Liver (tissue), 7 donors: ENCODE measurements at regions not wholly inside any gene's neighbourhood (a gene's known extent, or its start where the extent isn't known, plus 50 kb on each side); places are given as distances from the start of the nearest gene placed in this dataset.
A peak's percentile ranks its signal among the peaks of the same experiment; 100 is the strongest.

Experiments used
- DNase-seq: peaks from one replicate; pipeline ENCODE4 v3.0.0-alpha.2; 2017; ENCODE audit warnings: low spot score
- H3K27ac ChIP-seq, 2 donors: one replicate each; pipeline ENCODE4 v1.7.0; 2013; ENCODE audit warnings: inconsistent platforms in 2 of 2, low read length in 2 of 2, control low read depth in 1 of 2, low read depth in 1 of 2, mild to moderate bottlenecking in 1 of 2
- H3K27me3 ChIP-seq, 4 donors: one replicate each; pipeline versions ENCODE4 v1.6.1 to v1.7.0; 2013; ENCODE audit warnings: low read length in 3 of 4, inconsistent platforms in 1 of 4, mild to moderate bottlenecking in 1 of 4, moderate library complexity in 1 of 4; ENCODE audit not compliant: control insufficient read depth in 4 of 4, insufficient read depth in 4 of 4
- H3K36me3 ChIP-seq, 4 donors: one replicate each; pipeline versions ENCODE4 v1.6.1 to v1.7.0; 2013; ENCODE audit warnings: low read length in 3 of 4, mild to moderate bottlenecking in 3 of 4, low read depth in 1 of 4, moderate library complexity in 1 of 4; ENCODE audit not compliant: control insufficient read depth in 4 of 4, insufficient read depth in 3 of 4
- H3K4me1 ChIP-seq, 4 donors: one replicate each; pipeline versions ENCODE4 v1.6.1 to v1.7.0; 2013; ENCODE audit warnings: low read length in 3 of 4, mild to moderate bottlenecking in 3 of 4, moderate library complexity in 1 of 4; ENCODE audit not compliant: control insufficient read depth in 4 of 4, insufficient read depth in 4 of 4
- H3K4me3 ChIP-seq, 3 donors: one replicate each; pipeline versions ENCODE4 v1.6.1 to v1.7.0; 2013; ENCODE audit warnings: low read length in 3 of 3, control low read depth in 1 of 3, low read depth in 1 of 3, mild to moderate bottlenecking in 1 of 3
- H3K9ac ChIP-seq, 2 donors: one replicate each; pipeline ENCODE4 v1.7.0; 2013; ENCODE audit warnings: low read length in 2 of 2, mild to moderate bottlenecking in 2 of 2, moderate library complexity in 2 of 2, control low read depth in 1 of 2, low read depth in 1 of 2
- H3K9me3 ChIP-seq, 4 donors: one replicate each; pipeline versions ENCODE4 v1.6.1 to v1.7.0; 2013; ENCODE audit warnings: low read length in 3 of 4; ENCODE audit not compliant: control insufficient read depth in 4 of 4
- EGR1 ChIP-seq, 2 donors: IDR thresholded peaks; 2 replicates each; pipeline ENCODE4 v1.6.1; 2016 to 2018; ENCODE audit warnings: antibody characterized with exemption in 2 of 2, low read depth in 2 of 2
- FOXA1 ChIP-seq: IDR thresholded peaks from 2 replicates; pipeline ENCODE4 v1.6.1; 2016; ENCODE audit warnings: antibody characterized with exemption
- FOXA2 ChIP-seq: IDR thresholded peaks from 2 replicates; pipeline ENCODE4 v1.6.1; 2016; ENCODE audit warnings: antibody characterized with exemption
- GABPA ChIP-seq, 2 donors: IDR thresholded peaks in 1 of 2; conservative IDR thresholded peaks in 1 of 2; 2 replicates each; pipeline ENCODE4 v1.6.1; 2016; ENCODE audit warnings: antibody characterized with exemption in 2 of 2, mild to moderate bottlenecking in 1 of 2, moderate library complexity in 1 of 2
- HNF4A ChIP-seq, 2 donors: conservative IDR thresholded peaks; 2 replicates each; pipeline ENCODE4 v1.6.1; 2016; ENCODE audit warnings: antibody characterized with exemption in 2 of 2, mild to moderate bottlenecking in 2 of 2
- JUND ChIP-seq, 2 donors: IDR thresholded peaks; 2 replicates each; pipeline ENCODE4 v1.6.1; 2016; ENCODE audit warnings: antibody characterized with exemption in 2 of 2
- NR2F2 ChIP-seq: IDR thresholded peaks from 2 replicates; pipeline ENCODE4 v1.6.1; 2016; ENCODE audit warnings: antibody characterized with exemption
- RAD21 ChIP-seq, 2 donors: IDR thresholded peaks; 2 replicates each; pipeline ENCODE4 v1.6.1; 2016; ENCODE audit warnings: antibody characterized with exemption in 2 of 2, mild to moderate bottlenecking in 2 of 2
- RXRA ChIP-seq, 2 donors: IDR thresholded peaks; 2 replicates each; pipeline ENCODE4 v1.6.1; 2017 to 2018; ENCODE audit warnings: antibody characterized with exemption in 2 of 2, mild to moderate bottlenecking in 1 of 2
- SP1 ChIP-seq: IDR thresholded peaks from 2 replicates; pipeline ENCODE4 v1.6.1; 2018; ENCODE audit warnings: antibody characterized with exemption, mild to moderate bottlenecking
- TAF1 ChIP-seq: conservative IDR thresholded peaks from 2 replicates; pipeline ENCODE4 v1.6.1; 2016; ENCODE audit warnings: antibody characterized with exemption, mild to moderate bottlenecking
- YY1 ChIP-seq: IDR thresholded peaks from 2 replicates; pipeline ENCODE4 v1.6.1; 2016; ENCODE audit warnings: antibody characterized with exemption, mild to moderate bottlenecking
- WGBS: extraction: QIAGEN DNeasy Blood & Tissue Kit; methylation state at CpG from one replicate; pipeline ENCODE4 v1.1.7; 2013; 5-methylcytosine and 5-hydroxymethylcytosine counted together
- TF ChIP-seq, protein P1 (sequence below): IDR thresholded peaks from 2 replicates; pipeline ENCODE4 v1.6.1; 2016; ENCODE audit warnings: antibody characterized with exemption, mild to moderate bottlenecking
- TF ChIP-seq, protein P2 (sequence below): IDR thresholded peaks from 2 replicates; pipeline ENCODE4 v1.6.1; 2016; ENCODE audit warnings: antibody characterized with exemption
- TF ChIP-seq, protein P3 (sequence below): IDR thresholded peaks from 2 replicates; pipeline ENCODE4 v1.6.1; 2016; ENCODE audit warnings: antibody characterized with exemption
- TF ChIP-seq, protein P4 (sequence below): IDR thresholded peaks from 2 replicates; pipeline ENCODE4 v1.6.1; 2016; ENCODE audit warnings: antibody characterized with exemption
- donor health status: healthy.
- donor health status: healthy.
- donor health status: healthy.
- donor health status: healthy.

DNA sequence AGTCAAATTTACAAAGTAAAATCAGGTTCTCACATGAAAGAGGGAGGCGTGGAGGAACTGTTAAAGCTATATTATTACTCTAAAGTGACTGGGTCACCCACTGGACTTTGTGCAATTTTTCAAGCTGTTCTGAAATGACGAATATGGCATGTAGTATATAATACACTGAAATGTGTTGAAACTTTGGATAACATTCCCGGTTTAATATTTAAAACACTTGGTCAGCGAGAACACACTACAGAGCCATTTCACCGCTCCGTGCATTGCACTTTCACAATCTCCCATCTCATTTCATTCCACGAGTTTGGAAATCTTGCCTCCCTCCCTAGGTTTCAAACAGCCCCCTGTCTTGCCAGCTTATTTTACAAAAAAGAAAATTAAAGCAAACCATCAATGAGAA lies 337.9 kb downstream of the WDR11 start:
- H3K4me3 ChIP-seq, result no peak overlapping the region
- H3K27ac ChIP-seq, result no peak overlapping the region
- no peaks in the 10 kb centered on the region for H3K27me3 ChIP-seq
- TF ChIP-seq JUND (IDR thresholded peaks at IDR 0.05), result no peak
- TF ChIP-seq FOXA2, result no peak
- TF ChIP-seq, protein P1, sequence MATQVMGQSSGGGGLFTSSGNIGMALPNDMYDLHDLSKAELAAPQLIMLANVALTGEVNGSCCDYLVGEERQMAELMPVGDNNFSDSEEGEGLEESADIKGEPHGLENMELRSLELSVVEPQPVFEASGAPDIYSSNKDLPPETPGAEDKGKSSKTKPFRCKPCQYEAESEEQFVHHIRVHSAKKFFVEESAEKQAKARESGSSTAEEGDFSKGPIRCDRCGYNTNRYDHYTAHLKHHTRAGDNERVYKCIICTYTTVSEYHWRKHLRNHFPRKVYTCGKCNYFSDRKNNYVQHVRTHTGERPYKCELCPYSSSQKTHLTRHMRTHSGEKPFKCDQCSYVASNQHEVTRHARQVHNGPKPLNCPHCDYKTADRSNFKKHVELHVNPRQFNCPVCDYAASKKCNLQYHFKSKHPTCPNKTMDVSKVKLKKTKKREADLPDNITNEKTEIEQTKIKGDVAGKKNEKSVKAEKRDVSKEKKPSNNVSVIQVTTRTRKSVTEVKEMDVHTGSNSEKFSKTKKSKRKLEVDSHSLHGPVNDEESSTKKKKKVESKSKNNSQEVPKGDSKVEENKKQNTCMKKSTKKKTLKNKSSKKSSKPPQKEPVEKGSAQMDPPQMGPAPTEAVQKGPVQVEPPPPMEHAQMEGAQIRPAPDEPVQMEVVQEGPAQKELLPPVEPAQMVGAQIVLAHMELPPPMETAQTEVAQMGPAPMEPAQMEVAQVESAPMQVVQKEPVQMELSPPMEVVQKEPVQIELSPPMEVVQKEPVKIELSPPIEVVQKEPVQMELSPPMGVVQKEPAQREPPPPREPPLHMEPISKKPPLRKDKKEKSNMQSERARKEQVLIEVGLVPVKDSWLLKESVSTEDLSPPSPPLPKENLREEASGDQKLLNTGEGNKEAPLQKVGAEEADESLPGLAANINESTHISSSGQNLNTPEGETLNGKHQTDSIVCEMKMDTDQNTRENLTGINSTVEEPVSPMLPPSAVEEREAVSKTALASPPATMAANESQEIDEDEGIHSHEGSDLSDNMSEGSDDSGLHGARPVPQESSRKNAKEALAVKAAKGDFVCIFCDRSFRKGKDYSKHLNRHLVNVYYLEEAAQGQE, result no peak
- TF ChIP-seq EGR1 (IDR thresholded peaks at IDR 0.05; ENCODE audit: low read depth in 2 of 2), result no peak
- TF ChIP-seq, protein P2, sequence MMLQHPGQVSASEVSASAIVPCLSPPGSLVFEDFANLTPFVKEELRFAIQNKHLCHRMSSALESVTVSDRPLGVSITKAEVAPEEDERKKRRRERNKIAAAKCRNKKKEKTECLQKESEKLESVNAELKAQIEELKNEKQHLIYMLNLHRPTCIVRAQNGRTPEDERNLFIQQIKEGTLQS, result no peak
- no peak for TF ChIP-seq GABPA (IDR thresholded peaks at IDR 0.05 in 1 of 2, conservative IDR thresholded peaks at IDR 0.05 in 1 of 2)
- TF ChIP-seq RAD21 (IDR thresholded peaks at IDR 0.05), result no peak
- no peak for TF ChIP-seq RXRA (IDR thresholded peaks at IDR 0.05)
- no peak for TF ChIP-seq HNF4A (conservative IDR thresholded peaks at IDR 0.05)
- TF ChIP-seq YY1, result no peak
- TF ChIP-seq NR2F2, result no peak
- TF ChIP-seq, protein P3, sequence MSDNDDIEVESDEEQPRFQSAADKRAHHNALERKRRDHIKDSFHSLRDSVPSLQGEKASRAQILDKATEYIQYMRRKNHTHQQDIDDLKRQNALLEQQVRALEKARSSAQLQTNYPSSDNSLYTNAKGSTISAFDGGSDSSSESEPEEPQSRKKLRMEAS, result no peak
- no peak for TF ChIP-seq SP1
- TF ChIP-seq TAF1, result no peak
- TF ChIP-seq, protein P4, sequence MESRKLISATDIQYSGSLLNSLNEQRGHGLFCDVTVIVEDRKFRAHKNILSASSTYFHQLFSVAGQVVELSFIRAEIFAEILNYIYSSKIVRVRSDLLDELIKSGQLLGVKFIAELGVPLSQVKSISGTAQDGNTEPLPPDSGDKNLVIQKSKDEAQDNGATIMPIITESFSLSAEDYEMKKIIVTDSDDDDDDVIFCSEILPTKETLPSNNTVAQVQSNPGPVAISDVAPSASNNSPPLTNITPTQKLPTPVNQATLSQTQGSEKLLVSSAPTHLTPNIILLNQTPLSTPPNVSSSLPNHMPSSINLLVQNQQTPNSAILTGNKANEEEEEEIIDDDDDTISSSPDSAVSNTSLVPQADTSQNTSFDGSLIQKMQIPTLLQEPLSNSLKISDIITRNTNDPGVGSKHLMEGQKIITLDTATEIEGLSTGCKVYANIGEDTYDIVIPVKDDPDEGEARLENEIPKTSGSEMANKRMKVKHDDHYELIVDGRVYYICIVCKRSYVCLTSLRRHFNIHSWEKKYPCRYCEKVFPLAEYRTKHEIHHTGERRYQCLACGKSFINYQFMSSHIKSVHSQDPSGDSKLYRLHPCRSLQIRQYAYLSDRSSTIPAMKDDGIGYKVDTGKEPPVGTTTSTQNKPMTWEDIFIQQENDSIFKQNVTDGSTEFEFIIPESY, result no peak
- no peaks in the 10 kb centered on the region for H3K9me3 ChIP-seq
- no peak for DNase-seq
- H3K4me1 ChIP-seq, result no peaks in the 10 kb centered on the region
- H3K9ac ChIP-seq, result no peak overlapping the region
- 83% methylated on average over 7 of the region's 7 CpGs for WGBS
- H3K36me3 ChIP-seq, result no peaks in the 10 kb centered on the region

DNA sequence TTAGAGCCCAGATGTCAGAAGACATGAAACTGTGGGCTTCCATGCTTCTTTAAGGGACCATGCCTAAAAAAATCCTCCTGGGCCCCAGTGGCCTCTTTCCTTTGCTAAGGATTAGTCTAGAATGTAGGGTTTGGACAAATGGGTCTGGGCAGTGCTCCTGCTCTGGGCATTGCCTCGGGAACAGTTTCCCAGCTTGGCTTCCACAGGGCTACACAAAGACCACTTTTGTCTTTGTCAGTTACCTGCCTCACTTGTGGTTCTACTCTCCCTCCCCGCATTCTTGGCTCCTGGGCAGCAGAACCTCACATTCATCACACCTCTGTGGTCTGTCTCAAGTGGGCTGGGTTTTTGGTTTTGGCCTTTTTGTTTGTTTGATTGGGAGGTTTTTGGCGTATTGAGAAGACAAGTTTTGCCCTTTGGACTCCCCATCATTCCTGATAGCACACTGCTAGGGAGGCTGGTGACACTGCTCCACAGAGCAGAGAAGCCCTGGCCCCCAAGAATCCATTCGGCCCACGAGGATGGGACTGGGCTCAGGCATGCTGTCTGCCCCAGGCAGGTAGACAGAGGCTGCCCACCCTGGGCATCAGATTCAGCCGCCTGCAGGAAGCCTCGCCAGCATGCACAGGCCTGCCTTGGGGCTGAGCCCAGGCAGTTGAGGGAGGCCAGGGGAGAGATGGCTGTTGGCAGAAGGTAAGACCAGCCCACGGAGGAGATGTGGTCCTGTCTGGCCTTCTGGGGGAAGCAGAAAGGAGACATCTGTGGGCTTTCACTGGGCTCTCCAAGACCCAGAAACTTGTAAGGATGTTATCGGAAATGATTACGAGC lies 343.7 kb downstream of the WDR11 start:
- no peak for TF ChIP-seq FOXA1
- peak; percentile 54 to 62 for TF ChIP-seq HNF4A (conservative IDR thresholded peaks at IDR 0.05)
- no peak for TF ChIP-seq YY1
- no peak for TF ChIP-seq EGR1 (IDR thresholded peaks at IDR 0.05; ENCODE audit: low read depth in 2 of 2)
- H3K36me3 ChIP-seq, result no peaks in the 10 kb centered on the region
- no peak overlapping the region for H3K9ac ChIP-seq
- no peaks in the 10 kb centered on the region for H3K9me3 ChIP-seq
- H3K4me3 ChIP-seq, result peak overlapping the region in 1 of 3 donors; percentile 41
- H3K4me1 ChIP-seq, result peaks cover 3 to 16% (median 13%) of the 10 kb centered on the region in 4 donors
- WGBS, result 60% methylated on average over 10 of the region's 10 CpGs
- H3K27ac ChIP-seq, result peak overlapping the region in 1 of 2 donors; percentile 35
- H3K27me3 ChIP-seq, result no peaks in the 10 kb centered on the region
- no peak for DNase-seq
